ENCODE measurements at regions not wholly inside any gene's neighbourhood (a gene's known extent, or its start where the extent isn't known, plus 50 kb on each side); places are given as distances from the start of the nearest gene placed in this dataset.
A peak's percentile ranks its signal among the peaks of the same experiment; 100 is the strongest.

- Mint-ChIP-seq H3K4me3 (no peak overlapping the region), H3K27ac (no peak overlapping the region)
- no peak for DNase-seq (ENCODE audit: low spot score in 2 of 2)
Measured at GRCh38 chr6:142570221-142570671, 268.4 kb downstream of the ADGRG6 start.

GRCh38 chr6:142592876-142593275 lies 291.1 kb downstream of the ADGRG6 start:
- peaks cover 4% of the 10 kb centered on the region for H3K9me3 Mint-ChIP-seq
- H3K4me3 Mint-ChIP-seq = no peak overlapping the region
- H3K27me3 Mint-ChIP-seq = peaks cover 7% of the 10 kb centered on the region
- no peaks in the 10 kb centered on the region for H3K4me1 Mint-ChIP-seq
- DNase-seq (ENCODE audit: low spot score in 2 of 2) (no peak), ATAC-seq (ENCODE audit: low read depth) (no peak)
- no peak overlapping the region for H3K27ac Mint-ChIP-seq
- H3K36me3 Mint-ChIP-seq = no peaks in the 10 kb centered on the region

More at GRCh38 chr6:142570221-142570671, 268.4 kb downstream of the ADGRG6 start:
- no peak for ATAC-seq (ENCODE audit: low read depth)
- no peaks in the 10 kb centered on the region for H3K36me3 Mint-ChIP-seq
- peaks cover 8% of the 10 kb centered on the region for H3K9me3 Mint-ChIP-seq
- no peaks in the 10 kb centered on the region for H3K4me1 Mint-ChIP-seq
- peaks cover 2% of the 10 kb centered on the region for H3K27me3 Mint-ChIP-seq

GRCh38 chr6:142597836-142598235 lies 296.0 kb downstream of the ADGRG6 start:
- H3K36me3 Mint-ChIP-seq = no peaks in the 10 kb centered on the region
- no peaks in the 10 kb centered on the region for H3K9me3 Mint-ChIP-seq
- H3K27me3 Mint-ChIP-seq = peaks cover 11% of the 10 kb centered on the region
- no peak overlapping the region for H3K27ac Mint-ChIP-seq
- H3K4me3 Mint-ChIP-seq = no peak overlapping the region
- DNase-seq (ENCODE audit: low spot score in 2 of 2) (no peak), ATAC-seq (ENCODE audit: low read depth) (no peak)
- H3K4me1 Mint-ChIP-seq = no peaks in the 10 kb centered on the region

GRCh38 chr6:142601427-142601826 lies 299.6 kb downstream of the ADGRG6 start:
- H3K4me3 Mint-ChIP-seq = no peak overlapping the region
- H3K27ac Mint-ChIP-seq = no peak overlapping the region
- peaks cover 7% of the 10 kb centered on the region for H3K4me1 Mint-ChIP-seq

DNA sequence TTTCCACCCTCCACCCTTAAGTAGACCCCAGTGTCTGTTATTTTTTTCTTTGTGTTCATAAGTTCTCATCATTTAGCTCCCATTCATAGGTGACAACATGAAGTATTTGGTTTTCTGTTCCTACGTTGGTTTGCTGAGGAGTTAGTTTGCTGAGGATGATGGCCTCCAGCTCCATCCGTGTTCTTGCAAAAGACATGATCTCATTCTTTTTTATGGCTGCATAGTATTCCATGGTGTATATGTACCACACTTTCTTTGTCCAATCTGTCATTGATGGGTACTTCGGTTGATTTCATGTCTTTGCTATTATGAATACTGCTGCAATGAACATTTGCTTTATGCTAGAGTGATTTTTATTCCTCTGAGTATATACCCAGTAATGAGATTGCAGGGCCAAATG lies 301.2 kb downstream of the ADGRG6 start:
- DNase-seq (ENCODE audit: low spot score in 2 of 2) (no peak), ATAC-seq (ENCODE audit: low read depth) (no peak)
- Mint-ChIP-seq H3K4me1 (peaks cover 7% of the 10 kb centered on the region), H3K9me3 (no peaks in the 10 kb centered on the region), H3K36me3 (no peaks in the 10 kb centered on the region), H3K4me3 (no peak overlapping the region), H3K27ac (no peak overlapping the region), H3K27me3 (peaks cover 6% of the 10 kb centered on the region)

More at GRCh38 chr6:142601427-142601826, 299.6 kb downstream of the ADGRG6 start:
- DNase-seq (ENCODE audit: low spot score in 2 of 2) (no peak), ATAC-seq (ENCODE audit: low read depth) (no peak)
- H3K36me3 Mint-ChIP-seq = no peaks in the 10 kb centered on the region
- H3K9me3 Mint-ChIP-seq = no peaks in the 10 kb centered on the region
- H3K27me3 Mint-ChIP-seq = peaks cover 8% of the 10 kb centered on the region

DNA sequence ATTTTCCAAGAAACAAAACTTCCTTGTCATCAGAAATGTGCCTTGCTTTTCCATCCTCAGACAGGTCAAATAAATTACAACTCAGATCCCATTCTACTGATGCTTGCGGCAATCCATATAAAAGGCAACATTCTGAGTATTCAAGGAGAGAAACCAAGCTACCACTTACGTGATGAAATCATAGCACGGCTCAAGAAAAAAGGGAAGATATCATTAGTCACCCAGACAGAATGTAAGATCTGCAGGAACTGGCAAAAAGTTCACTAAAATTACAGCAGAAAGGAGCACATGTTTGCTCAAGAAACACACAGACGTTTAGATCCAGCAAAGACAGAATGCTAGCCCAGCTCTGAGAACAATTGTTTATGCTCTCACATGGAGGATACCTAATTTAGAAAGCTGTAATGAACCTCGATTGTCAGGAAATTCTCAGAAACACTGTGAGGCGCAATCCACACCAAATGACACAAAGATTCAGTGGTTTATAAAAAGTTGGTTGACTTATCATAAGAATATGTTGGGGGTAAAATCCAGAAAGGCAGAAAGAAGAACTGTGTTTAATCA lies 304.2 kb downstream of the ADGRG6 start:
- H3K27ac Mint-ChIP-seq = no peak overlapping the region
- H3K9me3 Mint-ChIP-seq = no peaks in the 10 kb centered on the region
- H3K4me1 Mint-ChIP-seq = peaks cover 7% of the 10 kb centered on the region
- H3K4me3 Mint-ChIP-seq = no peak overlapping the region
- H3K27me3 Mint-ChIP-seq = peaks cover 4% of the 10 kb centered on the region
- H3K36me3 Mint-ChIP-seq = no peaks in the 10 kb centered on the region
- ATAC-seq (ENCODE audit: low read depth) (no peak), DNase-seq (ENCODE audit: low spot score in 2 of 2) (no peak)

DNA sequence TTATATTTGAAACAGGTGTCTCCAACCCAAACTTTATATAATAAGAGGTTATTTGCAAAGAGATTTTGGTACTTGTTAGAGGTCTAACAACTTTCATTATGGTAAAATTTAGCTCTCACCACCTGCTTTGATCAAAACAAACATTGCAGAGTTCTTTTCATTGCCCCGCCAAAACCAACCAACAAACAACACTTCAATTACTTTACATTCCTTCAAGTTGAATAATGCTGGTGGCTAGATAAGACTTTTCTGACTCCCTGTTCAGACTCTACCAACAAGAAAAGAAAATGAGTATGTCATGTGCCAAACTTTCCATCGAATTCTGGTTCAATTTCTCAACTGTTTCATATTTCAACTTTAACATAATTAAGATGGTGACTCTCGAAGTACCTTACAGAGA lies 311.1 kb downstream of the ADGRG6 start:
- Mint-ChIP-seq H3K9me3 (peaks cover 7% of the 10 kb centered on the region), H3K4me3 (no peak overlapping the region), H3K27me3 (peaks cover 4% of the 10 kb centered on the region), H3K36me3 (no peaks in the 10 kb centered on the region), H3K4me1 (no peaks in the 10 kb centered on the region), H3K27ac (no peak overlapping the region)
- DNase-seq (ENCODE audit: low spot score in 2 of 2) = no peak
- ATAC-seq (ENCODE audit: low read depth) = no peak

- no peak for ATAC-seq (ENCODE audit: low read depth)
- DNase-seq (ENCODE audit: low spot score in 2 of 2) = no peak
- no peaks in the 10 kb centered on the region for H3K4me1 Mint-ChIP-seq
- no peak overlapping the region for H3K4me3 Mint-ChIP-seq
- peaks cover 7% of the 10 kb centered on the region for H3K9me3 Mint-ChIP-seq
- H3K27ac Mint-ChIP-seq = no peak overlapping the region
- no peaks in the 10 kb centered on the region for H3K36me3 Mint-ChIP-seq
- peaks cover 4% of the 10 kb centered on the region for H3K27me3 Mint-ChIP-seq
Measured at GRCh38 chr6:142613981-142614380, 312.2 kb downstream of the ADGRG6 start.

DNA sequence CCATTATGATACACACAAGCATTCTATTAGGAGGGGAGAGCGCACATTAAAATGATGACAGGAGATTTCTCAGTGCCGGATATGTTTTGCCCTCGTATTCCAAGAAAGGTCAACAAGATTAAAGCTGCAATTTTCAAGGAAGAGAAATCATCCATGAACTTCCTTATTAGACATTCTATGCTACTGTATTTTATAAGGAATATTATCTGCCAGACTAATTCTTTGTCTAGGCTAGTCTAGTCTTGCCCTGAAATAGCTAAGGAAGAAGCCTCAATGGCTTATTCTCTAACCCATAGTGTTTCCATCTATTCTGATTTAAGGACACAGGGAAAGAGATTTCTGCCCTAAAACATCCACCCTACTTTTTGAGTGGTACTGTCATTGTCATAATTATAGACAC lies 315.4 kb downstream of the ADGRG6 start:
- no peaks in the 10 kb centered on the region for H3K36me3 Mint-ChIP-seq
- peaks cover 6% of the 10 kb centered on the region for H3K27me3 Mint-ChIP-seq
- no peak overlapping the region for H3K4me3 Mint-ChIP-seq
- DNase-seq (ENCODE audit: low spot score in 2 of 2) = no peak
- no peak overlapping the region for H3K27ac Mint-ChIP-seq
- H3K9me3 Mint-ChIP-seq = peaks cover 3% of the 10 kb centered on the region
- ATAC-seq (ENCODE audit: low read depth) = no peak
- H3K4me1 Mint-ChIP-seq = no peaks in the 10 kb centered on the region

- H3K4me3 Mint-ChIP-seq = no peak overlapping the region
- no peaks in the 10 kb centered on the region for H3K4me1 Mint-ChIP-seq
- no peaks in the 10 kb centered on the region for H3K36me3 Mint-ChIP-seq
- no peak for DNase-seq (ENCODE audit: low spot score in 2 of 2)
- no peaks in the 10 kb centered on the region for H3K9me3 Mint-ChIP-seq
- H3K27me3 Mint-ChIP-seq = peaks cover 6% of the 10 kb centered on the region
- H3K27ac Mint-ChIP-seq = no peak overlapping the region
- ATAC-seq (ENCODE audit: low read depth) = no peak
Measured at GRCh38 chr6:142621822-142622221, 320.0 kb downstream of the ADGRG6 start.

DNA sequence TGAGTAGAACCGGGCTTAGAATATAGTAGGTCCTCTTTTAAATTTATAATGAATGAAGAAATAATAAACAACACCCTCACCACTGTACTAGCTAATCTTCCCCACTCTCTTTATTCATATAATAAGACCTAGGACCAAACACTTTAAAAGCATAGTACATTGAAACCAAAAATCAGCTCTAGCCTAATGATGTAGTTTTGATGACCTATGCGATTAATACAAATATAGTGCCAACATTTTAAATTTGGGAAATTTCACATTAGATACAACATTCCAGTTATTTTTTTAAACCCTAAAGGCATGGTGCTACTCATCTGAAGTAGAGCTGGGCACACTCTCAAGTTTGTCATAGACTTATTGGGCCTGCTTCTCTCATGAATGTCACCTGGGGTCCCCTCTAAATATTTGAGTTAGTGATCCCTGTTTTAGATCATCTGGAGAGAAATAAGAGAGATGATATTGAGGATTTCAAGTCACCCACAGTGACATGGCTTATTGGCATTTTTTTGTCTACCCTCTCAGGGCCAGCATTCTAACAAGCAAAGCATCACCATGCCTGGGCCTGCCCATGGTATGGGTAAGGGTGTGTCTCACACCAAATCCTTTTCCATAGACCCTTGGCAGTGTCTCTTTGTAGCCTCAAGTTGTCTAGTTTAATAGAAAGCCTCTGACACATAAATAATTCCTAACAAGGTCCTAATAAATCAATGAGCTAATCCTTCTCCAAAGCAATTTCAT lies 319.8 kb downstream of the HIVEP2 start:
- Mint-ChIP-seq H3K9me3 (no peaks in the 10 kb centered on the region), H3K4me1 (peaks cover 2% of the 10 kb centered on the region), H3K27ac (no peak overlapping the region), H3K36me3 (no peaks in the 10 kb centered on the region), H3K4me3 (no peak overlapping the region), H3K27me3 (peaks cover 2% of the 10 kb centered on the region)
- ATAC-seq (ENCODE audit: low read depth) = no peak
- no peak for DNase-seq (ENCODE audit: low spot score in 2 of 2)

- Mint-ChIP-seq H3K4me1 (peaks cover 9% of the 10 kb centered on the region), H3K27me3 (no peaks in the 10 kb centered on the region), H3K36me3 (no peaks in the 10 kb centered on the region), H3K27ac (no peak overlapping the region), H3K4me3 (peak overlapping the region; percentile 37), H3K9me3 (no peaks in the 10 kb centered on the region)
- DNase-seq (ENCODE audit: low spot score in 2 of 2) = no peak
- no peak for ATAC-seq (ENCODE audit: low read depth)
Measured at GRCh38 chr6:142627474-142627873, 317.5 kb downstream of the HIVEP2 start.

GRCh38 chr6:142631517-142632385 lies 313.2 kb downstream of the HIVEP2 start:
- Mint-ChIP-seq H3K4me1 (peaks cover 9% of the 10 kb centered on the region), H3K4me3 (no peak overlapping the region), H3K27ac (no peak overlapping the region), H3K27me3 (peaks cover 2% of the 10 kb centered on the region), H3K9me3 (no peaks in the 10 kb centered on the region), H3K36me3 (no peaks in the 10 kb centered on the region)
- no peak for DNase-seq (ENCODE audit: low spot score in 2 of 2)
- ATAC-seq (ENCODE audit: low read depth) = no peak

GRCh38 chr6:142633317-142633716 lies 311.7 kb downstream of the HIVEP2 start:
- peaks cover 2% of the 10 kb centered on the region for H3K27me3 Mint-ChIP-seq
- DNase-seq (ENCODE audit: low spot score in 2 of 2) (no peak), ATAC-seq (ENCODE audit: low read depth) (no peak)
- H3K4me3 Mint-ChIP-seq = no peak overlapping the region
- H3K9me3 Mint-ChIP-seq = no peaks in the 10 kb centered on the region
- H3K4me1 Mint-ChIP-seq = peaks cover 7% of the 10 kb centered on the region
- H3K27ac Mint-ChIP-seq = no peak overlapping the region
- H3K36me3 Mint-ChIP-seq = no peaks in the 10 kb centered on the region
